ENCODE measurements at regions not wholly inside any gene's neighbourhood (a gene's known extent, or its start where the extent isn't known, plus 50 kb on each side); places are given as distances from the start of the nearest gene placed in this dataset.

- POLR2A ChIA-PET, result no interaction called here
- no peak for DNase-seq
- no peak overlapping the region for H3K4me3 ChIP-seq (ENCODE audit: control insufficient read depth in 1 of 7, extremely low read depth in 1 of 7, insufficient read depth in 4 of 7, low read depth in 2 of 7, low read length in 6 of 7)
- CTCF ChIA-PET, result no interaction called here
- H3K9me3 ChIP-seq (ENCODE audit: control extremely low read depth in 1 of 5, control insufficient read depth in 4 of 5, insufficient read depth in 2 of 5, low read depth in 1 of 5, low read length in 4 of 5), result peaks cover 0 to 3% (median 0%) of the 10 kb centered on the region in 5 experiments
- H3K36me3 ChIP-seq (ENCODE audit: control insufficient read depth in 4 of 4, insufficient read depth in 4 of 4, low read length in 3 of 4), result no peaks in the 10 kb centered on the region
- no peak overlapping the region for H3K27ac ChIP-seq (ENCODE audit: insufficient read depth in 1 of 2, low read depth in 1 of 2, low read length in 2 of 2, poor library complexity in 1 of 2, severe bottlenecking in 2 of 2)
- peaks cover 11 to 76% (median 24%) of the 10 kb centered on the region in 5 experiments for H3K27me3 ChIP-seq (replicated peaks in 2 of 5; ENCODE audit: control insufficient read depth in 4 of 5, insufficient read depth in 5 of 5, low read length in 4 of 5)
- H3K4me1 ChIP-seq (ENCODE audit: control extremely low read depth in 1 of 4, control insufficient read depth in 4 of 4, insufficient read depth in 4 of 4, low read length in 3 of 4), result peaks cover 0 to 7% (median 3%) of the 10 kb centered on the region in 4 experiments
- 84% methylated on average over 6 of the region's 16 CpGs for WGBS (ENCODE audit: insufficient coverage)
These were observed 116.6 kb upstream of the C14orf180 start for GRCh38 chr14:104462651-104463630.

- no peak for DNase-seq
- Histone ChIP-seq H3K27me3 (replicated peaks in 2 of 5; ENCODE audit: control insufficient read depth in 4 of 5, insufficient read depth in 5 of 5, low read length in 4 of 5) (peaks cover 8 to 61% (median 20%) of the 10 kb centered on the region in 5 experiments), H3K36me3 (ENCODE audit: control insufficient read depth in 4 of 4, insufficient read depth in 4 of 4, low read length in 3 of 4) (no peaks in the 10 kb centered on the region), H3K27ac (ENCODE audit: insufficient read depth in 1 of 2, low read depth in 1 of 2, low read length in 2 of 2, poor library complexity in 1 of 2, severe bottlenecking in 2 of 2) (no peak overlapping the region), H3K4me1 (ENCODE audit: control extremely low read depth in 1 of 4, control insufficient read depth in 4 of 4, insufficient read depth in 4 of 4, low read length in 3 of 4) (peaks cover 0 to 7% (median 3%) of the 10 kb centered on the region in 4 experiments), H3K9me3 (ENCODE audit: control extremely low read depth in 1 of 5, control insufficient read depth in 4 of 5, insufficient read depth in 2 of 5, low read depth in 1 of 5, low read length in 4 of 5) (peaks cover 0 to 12% (median 0%) of the 10 kb centered on the region in 5 experiments), H3K4me3 (ENCODE audit: control insufficient read depth in 1 of 7, extremely low read depth in 1 of 7, insufficient read depth in 4 of 7, low read depth in 2 of 7, low read length in 6 of 7) (no peak overlapping the region)
- CTCF ChIA-PET, result interaction anchor here (1.5 kb wide), 1 partner anchor 63 kb away, joined by 3 read pairs; no protein-coding TSS in a partner anchor
- 98% methylated on average over 6 of the region's 6 CpGs for WGBS (ENCODE audit: insufficient coverage)
- POLR2A ChIA-PET, result no interaction called here
These were observed 114.7 kb upstream of the C14orf180 start for GRCh38 chr14:104464907-104465306.

GRCh38 chr14:104465482-104466390 lies 113.8 kb upstream of the C14orf180 start:
- Histone ChIP-seq H3K9me3 (ENCODE audit: control extremely low read depth in 1 of 5, control insufficient read depth in 4 of 5, insufficient read depth in 2 of 5, low read depth in 1 of 5, low read length in 4 of 5) (peaks cover 0 to 12% (median 0%) of the 10 kb centered on the region in 5 experiments), H3K4me3 (ENCODE audit: control insufficient read depth in 1 of 7, extremely low read depth in 1 of 7, insufficient read depth in 4 of 7, low read depth in 2 of 7, low read length in 6 of 7) (no peak overlapping the region), H3K36me3 (ENCODE audit: control insufficient read depth in 4 of 4, insufficient read depth in 4 of 4, low read length in 3 of 4) (no peaks in the 10 kb centered on the region), H3K27ac (ENCODE audit: insufficient read depth in 1 of 2, low read depth in 1 of 2, low read length in 2 of 2, poor library complexity in 1 of 2, severe bottlenecking in 2 of 2) (no peak overlapping the region), H3K4me1 (ENCODE audit: control extremely low read depth in 1 of 4, control insufficient read depth in 4 of 4, insufficient read depth in 4 of 4, low read length in 3 of 4) (peaks cover 0 to 7% (median 3%) of the 10 kb centered on the region in 4 experiments), H3K27me3 (replicated peaks in 2 of 5; ENCODE audit: control insufficient read depth in 4 of 5, insufficient read depth in 5 of 5, low read length in 4 of 5) (peaks cover 6 to 53% (median 16%) of the 10 kb centered on the region in 5 experiments)
- ChIA-PET CTCF (interaction anchor here (1.5 kb wide), 1 partner anchor 64 kb away, joined by 3 read pairs; no protein-coding TSS in a partner anchor), POLR2A (no interaction called here)
- WGBS (ENCODE audit: insufficient coverage), result 91% methylated on average over 8 of the region's 8 CpGs
- DNase-seq, result no peak

GRCh38 chr14:104467236-104467635 lies 112.3 kb upstream of the C14orf180 start:
- POLR2A ChIA-PET, result no interaction called here
- Histone ChIP-seq H3K36me3 (ENCODE audit: control insufficient read depth in 4 of 4, insufficient read depth in 4 of 4, low read length in 3 of 4) (no peaks in the 10 kb centered on the region), H3K27me3 (replicated peaks in 2 of 5; ENCODE audit: control insufficient read depth in 4 of 5, insufficient read depth in 5 of 5, low read length in 4 of 5) (peaks cover 6 to 39% (median 13%) of the 10 kb centered on the region in 5 experiments), H3K9me3 (ENCODE audit: control extremely low read depth in 1 of 5, control insufficient read depth in 4 of 5, insufficient read depth in 2 of 5, low read depth in 1 of 5, low read length in 4 of 5) (peaks cover 0 to 12% (median 0%) of the 10 kb centered on the region in 5 experiments), H3K27ac (ENCODE audit: insufficient read depth in 1 of 2, low read depth in 1 of 2, low read length in 2 of 2, poor library complexity in 1 of 2, severe bottlenecking in 2 of 2) (no peak overlapping the region), H3K4me3 (ENCODE audit: control insufficient read depth in 1 of 7, extremely low read depth in 1 of 7, insufficient read depth in 4 of 7, low read depth in 2 of 7, low read length in 6 of 7) (no peak overlapping the region), H3K4me1 (ENCODE audit: control extremely low read depth in 1 of 4, control insufficient read depth in 4 of 4, insufficient read depth in 4 of 4, low read length in 3 of 4) (no peaks in the 10 kb centered on the region)
- DNase-seq, result no peak
- 100% methylated on average over 5 of the region's 5 CpGs for WGBS (ENCODE audit: insufficient coverage)
- CTCF ChIA-PET, result no interaction called here

GRCh38 chr14:104467641-104468040 lies 111.9 kb upstream of the C14orf180 start:
- WGBS (ENCODE audit: insufficient coverage), result 93% methylated on average over 5 of the region's 7 CpGs
- Histone ChIP-seq H3K36me3 (ENCODE audit: control insufficient read depth in 4 of 4, insufficient read depth in 4 of 4, low read length in 3 of 4) (no peaks in the 10 kb centered on the region), H3K4me1 (ENCODE audit: control extremely low read depth in 1 of 4, control insufficient read depth in 4 of 4, insufficient read depth in 4 of 4, low read length in 3 of 4) (no peaks in the 10 kb centered on the region), H3K27me3 (replicated peaks in 2 of 5; ENCODE audit: control insufficient read depth in 4 of 5, insufficient read depth in 5 of 5, low read length in 4 of 5) (peaks cover 5 to 35% (median 12%) of the 10 kb centered on the region in 5 experiments), H3K9me3 (ENCODE audit: control extremely low read depth in 1 of 5, control insufficient read depth in 4 of 5, insufficient read depth in 2 of 5, low read depth in 1 of 5, low read length in 4 of 5) (peaks cover 0 to 12% (median 0%) of the 10 kb centered on the region in 5 experiments), H3K27ac (ENCODE audit: insufficient read depth in 1 of 2, low read depth in 1 of 2, low read length in 2 of 2, poor library complexity in 1 of 2, severe bottlenecking in 2 of 2) (no peak overlapping the region), H3K4me3 (ENCODE audit: control insufficient read depth in 1 of 7, extremely low read depth in 1 of 7, insufficient read depth in 4 of 7, low read depth in 2 of 7, low read length in 6 of 7) (no peak overlapping the region)
- no peak for DNase-seq
- ChIA-PET POLR2A (no interaction called here), CTCF (no interaction called here)

- Histone ChIP-seq H3K36me3 (ENCODE audit: control insufficient read depth in 4 of 4, insufficient read depth in 4 of 4, low read length in 3 of 4) (no peaks in the 10 kb centered on the region), H3K27ac (ENCODE audit: insufficient read depth in 1 of 2, low read depth in 1 of 2, low read length in 2 of 2, poor library complexity in 1 of 2, severe bottlenecking in 2 of 2) (no peak overlapping the region), H3K27me3 (replicated peaks in 2 of 5; ENCODE audit: control insufficient read depth in 4 of 5, insufficient read depth in 5 of 5, low read length in 4 of 5) (peaks cover 0 to 27% (median 6%) of the 10 kb centered on the region in 5 experiments), H3K4me3 (ENCODE audit: control insufficient read depth in 1 of 7, extremely low read depth in 1 of 7, insufficient read depth in 4 of 7, low read depth in 2 of 7, low read length in 6 of 7) (no peak overlapping the region), H3K4me1 (ENCODE audit: control extremely low read depth in 1 of 4, control insufficient read depth in 4 of 4, insufficient read depth in 4 of 4, low read length in 3 of 4) (no peaks in the 10 kb centered on the region), H3K9me3 (ENCODE audit: control extremely low read depth in 1 of 5, control insufficient read depth in 4 of 5, insufficient read depth in 2 of 5, low read depth in 1 of 5, low read length in 4 of 5) (peaks cover 0 to 12% (median 0%) of the 10 kb centered on the region in 5 experiments)
- ChIA-PET CTCF (no interaction called here), POLR2A (no interaction called here)
- WGBS (ENCODE audit: insufficient coverage), result 98% methylated on average over 5 of the region's 6 CpGs
- DNase-seq, result no peak
These were observed 110.0 kb upstream of the C14orf180 start for GRCh38 chr14:104469591-104469990.
